ENCODE measurements at regions not wholly inside any gene's neighbourhood (a gene's known extent, or its start where the extent isn't known, plus 50 kb on each side); places are given as distances from the start of the nearest gene placed in this dataset.

GRCh38 chr14:21941885-21942284 lies 268.3 kb upstream of the OR4E1 start (continued):
- TF ChIP-seq MEF2A (IDR thresholded peaks at IDR 0.05; ENCODE audit: insufficient read depth, low read depth, low read length) (no peak), ZNF24 (IDR thresholded peaks at IDR 0.05) (no peak), NR2F1 (conservative IDR thresholded peaks at IDR 0.05) (no peak)

GRCh38 chr14:21940887-21941856 lies 267.6 kb upstream of the OR4E1 start:
- RAD21 ChIA-PET (ENCODE audit: unreplicated experiment) = no interaction called here
- intact Hi-C loops (cut with micrococcal nuclease; ENCODE audit: unreplicated experiment) = no loop called here
- no peak overlapping the region for H2AFZ ChIP-seq (ENCODE audit: control insufficient read depth, low read depth, low read length)
- no peak overlapping the region for H3K27ac ChIP-seq (ENCODE audit: control insufficient read depth, insufficient read depth)
- H3K36me3 ChIP-seq (ENCODE audit: control insufficient read depth in 2 of 2, insufficient read depth in 2 of 2, low read length in 1 of 2) = no peaks in the 10 kb centered on the region
- ATAC-seq = peak; percentile 45; the same call in 2 of the 3 replicates
- TF ChIP-seq CTCF (IDR thresholded peaks at IDR 0.05 in 2 of 3, conservative IDR thresholded peaks at IDR 0.05 in 1 of 3; ENCODE audit: control insufficient read depth in 2 of 3, extremely low read depth in 1 of 3, insufficient read depth in 1 of 3, low read depth in 3 of 3, low read length in 3 of 3) (peak; percentile 41 to 57 (median 41); a peak in 5 of 6 replicates), NFYB (IDR thresholded peaks at IDR 0.05; ENCODE audit: insufficient read depth, low read depth, low read length) (no peak), IRF3 (IDR thresholded peaks at IDR 0.05) (no peak)
- no peaks in the 10 kb centered on the region for H3K79me2 ChIP-seq (ENCODE audit: control insufficient read depth, insufficient read depth, low read length)
- in situ Hi-C loops (cut with MboI) = no loop called here
- H3K4me1 ChIP-seq (ENCODE audit: control insufficient read depth, insufficient read depth, low read length) = no peaks in the 10 kb centered on the region
- DNase-seq (ENCODE audit: low read depth, low spot score) = no peak
- CTCF ChIA-PET = interaction anchor here (0.6 kb wide), 1 partner anchor 61 kb away, joined by 3 read pairs; no protein-coding TSS in a partner anchor
- H4K20me1 ChIP-seq (ENCODE audit: control insufficient read depth, insufficient read depth) = no peaks in the 10 kb centered on the region
- no peak overlapping the region for H3K4me2 ChIP-seq (ENCODE audit: control insufficient read depth, insufficient read depth)
- FAIRE-seq = no peak
- no peak overlapping the region for H3K4me3 ChIP-seq
- SMC1A ChIA-PET (ENCODE audit: uncharacterized antibody, unreplicated experiment) = no interaction called here
- BruUV-seq (replicated peaks) = no TSS peak
- H3K9me3 ChIP-seq (replicated peaks; ENCODE audit: control insufficient read depth, insufficient read depth, low read length) = no peaks in the 10 kb centered on the region
- H3K9ac ChIP-seq (ENCODE audit: control insufficient read depth, insufficient read depth, low read length) = no peak overlapping the region
- POLR2A ChIA-PET = no interaction called here
- H3K27me3 ChIP-seq (replicated peaks in 1 of 2; ENCODE audit: control insufficient read depth in 2 of 2, insufficient read depth in 2 of 2, low read length in 1 of 2) = no peaks in the 10 kb centered on the region
- WGBS (ENCODE audit: insufficient coverage, insufficient replicate concordance, low lambda C conversion rate, missing lambda C conversion rate) = 27% methylated on average over 7 of the region's 7 CpGs
